Retina (tissue), 1 donor: ENCODE measurements at regions not wholly inside any gene's neighbourhood (a gene's known extent, or its start where the extent isn't known, plus 50 kb on each side); places are given as distances from the start of the nearest gene placed in this dataset.
A peak's percentile ranks its signal among the peaks of the same experiment; 100 is the strongest.

Source experiments
- DNase-seq: peaks from one replicate; pipeline ENCODE4 v3.0.0-alpha.2; 2016

DNA sequence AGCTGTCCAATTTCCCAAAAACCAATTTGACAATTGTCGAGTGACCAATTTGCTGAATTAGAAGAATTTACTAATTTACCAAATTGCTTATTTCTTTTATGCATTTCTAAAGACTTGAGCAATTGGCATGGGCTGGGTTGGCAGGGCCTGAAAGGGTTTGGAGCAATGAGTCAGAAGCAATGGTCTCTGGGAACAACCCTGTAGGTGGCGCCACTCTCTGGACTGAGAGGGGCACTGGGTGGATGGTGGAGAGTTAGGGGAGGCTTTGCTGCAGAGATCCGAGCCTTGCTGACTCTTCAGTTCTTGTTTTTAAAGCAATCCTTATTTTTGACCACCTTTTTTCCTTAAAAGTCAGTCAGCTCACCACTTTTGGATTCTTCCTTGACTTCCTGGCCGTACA, 71.5 kb upstream of the RPS23 start:
- no peak for DNase-seq

GRCh38 chr5:82348784-82349425, 70.8 kb upstream of the RPS23 start:
- no peak for DNase-seq

DNA sequence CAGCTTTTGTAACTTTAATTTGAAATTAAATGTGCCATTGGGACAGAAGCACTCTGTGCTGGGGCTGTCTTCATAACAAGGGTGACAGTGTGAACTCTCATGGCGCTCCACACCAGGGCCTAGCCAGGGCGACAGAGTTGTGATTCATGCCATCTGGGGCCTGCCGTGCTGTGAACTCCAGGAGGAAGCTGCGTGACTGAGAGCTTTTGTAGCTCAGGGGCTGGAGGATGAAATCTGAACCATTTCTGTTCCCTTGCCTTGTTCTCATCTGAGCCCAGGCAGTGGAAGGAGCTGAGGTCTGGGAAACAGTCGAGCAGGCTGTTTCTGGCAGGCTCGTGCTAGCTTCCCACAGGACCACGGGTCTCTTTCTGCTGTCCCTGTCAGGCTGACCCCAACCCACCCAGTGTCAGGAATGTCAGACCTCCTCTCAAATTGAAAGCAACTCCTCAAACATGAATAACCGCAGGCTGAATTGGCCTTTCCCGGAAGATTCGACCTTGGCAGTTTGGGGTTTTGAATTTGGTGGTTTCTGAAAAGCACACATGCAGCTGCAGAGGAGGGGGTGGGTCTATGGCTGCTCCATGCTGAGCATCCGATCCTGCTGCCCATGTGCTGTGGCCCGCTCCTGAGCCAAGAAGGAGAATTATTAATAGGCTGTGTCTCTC, 69.2 kb upstream of the RPS23 start:
- peak; percentile 58 for DNase-seq

- DNase-seq, result no peak
These were observed 68.4 kb upstream of the RPS23 start for GRCh38 chr5:82346399-82347165.

DNA sequence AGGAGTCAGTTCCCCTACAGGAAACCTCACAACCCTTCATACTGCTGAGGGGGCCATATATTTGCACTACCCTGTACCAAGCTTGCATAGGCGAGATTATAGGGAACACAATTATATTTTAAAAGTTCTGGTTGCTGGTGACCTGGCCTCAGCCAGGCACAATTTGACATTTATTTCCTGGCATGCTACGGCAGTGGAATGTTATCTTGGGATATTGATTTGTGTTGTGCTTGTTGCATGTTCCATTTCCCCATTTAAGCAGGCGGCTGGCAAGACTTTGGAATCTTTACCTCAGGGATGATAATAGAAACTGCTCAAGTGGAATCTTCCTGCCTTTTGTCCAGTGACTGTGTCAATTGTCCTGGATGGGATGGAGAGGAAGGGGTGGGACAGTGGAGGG, 67.0 kb upstream of the RPS23 start:
- no peak for DNase-seq

DNA sequence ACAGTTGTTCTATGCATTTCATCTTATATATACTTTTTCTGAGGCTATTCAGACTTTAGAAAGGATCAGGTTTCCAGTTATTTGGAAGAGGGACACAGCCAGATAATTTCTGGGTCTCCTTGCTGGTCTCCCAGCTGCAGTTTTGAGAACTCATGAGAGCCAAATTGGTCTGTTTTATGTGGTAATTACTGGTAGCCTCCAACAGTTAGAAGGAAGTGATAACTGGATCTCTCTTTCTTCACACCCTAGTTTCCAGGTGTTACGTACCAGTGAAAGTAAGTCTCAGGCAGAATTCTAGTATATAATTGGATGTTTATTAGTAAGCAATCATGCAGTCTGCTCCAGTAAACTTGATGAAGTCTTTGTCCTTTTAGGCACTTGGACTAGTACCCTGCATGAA, 63.2 kb upstream of the RPS23 start:
- no peak for DNase-seq

- DNase-seq, result no peak
These were observed 62.6 kb upstream of the RPS23 start for GRCh38 chr5:82340799-82341198.

- no peak for DNase-seq
These were observed 61.6 kb upstream of the RPS23 start for GRCh38 chr5:82339792-82340191.

DNA sequence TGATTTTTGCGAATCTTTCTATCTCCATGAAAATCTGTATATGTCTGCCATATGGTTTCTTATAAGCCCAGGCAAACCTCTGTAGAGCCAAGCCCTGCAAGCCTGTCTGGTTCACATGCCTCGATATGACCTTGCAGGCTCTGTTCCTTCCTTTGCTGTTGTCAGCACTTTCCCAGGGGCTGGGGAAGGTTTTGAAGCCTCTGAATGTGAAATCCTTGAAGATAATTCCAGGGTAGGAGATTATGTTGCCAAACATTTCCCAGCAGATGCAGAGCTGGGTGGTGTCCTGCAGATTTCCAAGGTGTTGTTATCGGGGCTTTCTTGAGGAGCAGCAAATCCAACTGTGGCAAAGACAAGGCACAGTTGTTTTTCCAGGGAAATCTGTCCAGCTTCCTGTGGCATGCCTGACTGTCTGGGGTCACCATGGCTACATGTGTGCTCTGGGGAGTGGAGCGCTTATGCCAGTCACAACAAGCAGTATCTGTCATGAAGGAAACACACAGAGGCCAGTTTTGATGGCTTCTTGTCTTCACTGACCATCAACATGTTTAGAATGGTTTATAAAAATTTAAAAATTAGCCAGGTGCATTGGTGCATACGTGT, 60.7 kb upstream of the RPS23 start:
- DNase-seq, result no peak

- DNase-seq, result no peak
These were observed 58.8 kb upstream of the RPS23 start for GRCh38 chr5:82336959-82337351.

DNA sequence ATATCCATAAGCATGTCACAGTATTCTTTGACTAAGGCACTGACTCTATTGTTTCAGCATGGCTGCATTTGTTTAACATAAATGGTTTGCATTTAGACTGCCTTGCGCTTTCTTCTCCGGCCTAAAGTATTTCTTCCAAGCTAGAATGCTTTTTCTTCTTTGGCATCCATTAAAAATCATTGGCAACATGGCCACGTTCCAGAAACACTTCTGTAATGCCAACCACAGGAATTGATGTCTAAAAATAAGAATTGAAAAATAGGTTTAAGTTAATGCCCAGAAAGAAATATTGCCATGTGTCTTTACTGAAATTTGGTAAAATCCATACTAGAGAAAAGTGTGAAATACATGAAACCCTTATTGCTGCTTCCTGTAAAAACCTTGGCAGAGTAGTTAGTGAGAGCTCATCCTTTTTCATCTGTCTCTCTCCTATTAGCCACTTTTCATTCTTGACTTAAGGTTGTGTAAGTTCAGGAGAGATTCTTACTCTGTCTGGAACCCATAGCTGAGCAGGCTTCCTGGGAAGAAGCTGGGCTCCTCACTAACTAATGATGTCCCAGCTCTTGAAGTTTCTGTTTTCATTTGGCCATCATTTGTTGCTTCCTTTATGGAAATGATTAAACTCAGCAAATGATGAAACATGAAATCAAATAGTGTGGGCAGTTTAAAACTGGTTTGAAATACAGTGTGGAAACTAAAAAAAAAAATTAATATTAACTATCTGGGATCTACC, 58.2 kb upstream of the RPS23 start:
- DNase-seq, result no peak

- no peak for DNase-seq
These were observed 57.7 kb upstream of the RPS23 start for GRCh38 chr5:82335806-82336205.

DNA sequence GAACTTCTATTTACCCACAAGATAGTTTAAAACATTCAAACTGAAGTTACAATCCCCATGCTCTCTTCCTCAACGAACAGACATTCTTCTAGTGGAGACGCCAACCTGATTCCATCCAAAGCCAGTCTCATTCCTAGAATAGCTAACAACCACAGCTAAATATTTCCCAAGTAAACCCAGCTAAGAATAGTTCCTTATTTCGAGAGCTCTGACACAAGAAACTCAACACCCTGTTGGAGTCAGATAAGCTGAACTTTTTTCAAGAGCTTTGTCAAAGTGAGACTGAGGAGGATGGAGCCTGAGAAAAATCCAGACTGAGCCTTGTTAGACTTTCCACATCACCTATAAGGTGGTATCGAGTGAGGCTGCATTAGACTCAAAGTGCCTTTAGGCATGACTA, 56.7 kb upstream of the RPS23 start:
- DNase-seq, result no peak

DNA sequence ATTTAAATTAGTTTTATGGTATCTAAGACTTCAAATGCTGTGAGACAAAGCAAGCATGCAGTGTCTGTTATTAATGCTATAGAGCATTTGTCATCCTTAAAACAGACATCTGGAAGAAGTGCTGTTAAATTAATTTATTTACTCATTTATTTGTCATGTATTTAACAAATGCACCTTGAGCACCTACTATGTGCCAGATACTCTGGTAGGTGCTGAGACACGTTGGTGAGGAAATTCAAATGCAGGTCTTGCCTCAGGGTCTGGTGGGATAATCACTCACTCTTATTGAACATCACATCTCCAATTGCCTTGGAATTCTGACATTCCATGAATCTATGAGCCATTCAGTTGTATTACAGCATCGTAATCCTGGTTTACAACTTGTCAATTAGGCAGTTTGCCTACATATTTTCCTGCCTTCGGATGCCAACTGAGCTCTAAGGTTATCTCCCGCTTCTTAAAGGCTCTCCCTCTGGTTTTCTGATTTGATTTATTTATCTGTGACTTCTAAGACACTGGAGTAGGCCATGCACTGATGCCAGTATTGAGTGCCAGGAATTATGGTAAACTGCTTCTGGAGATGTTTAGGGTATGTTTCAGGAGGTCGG, 56.0 kb upstream of the RPS23 start:
- no peak for DNase-seq

- DNase-seq, result no peak
These were observed 54.9 kb upstream of the RPS23 start for GRCh38 chr5:82332886-82333615.

DNA sequence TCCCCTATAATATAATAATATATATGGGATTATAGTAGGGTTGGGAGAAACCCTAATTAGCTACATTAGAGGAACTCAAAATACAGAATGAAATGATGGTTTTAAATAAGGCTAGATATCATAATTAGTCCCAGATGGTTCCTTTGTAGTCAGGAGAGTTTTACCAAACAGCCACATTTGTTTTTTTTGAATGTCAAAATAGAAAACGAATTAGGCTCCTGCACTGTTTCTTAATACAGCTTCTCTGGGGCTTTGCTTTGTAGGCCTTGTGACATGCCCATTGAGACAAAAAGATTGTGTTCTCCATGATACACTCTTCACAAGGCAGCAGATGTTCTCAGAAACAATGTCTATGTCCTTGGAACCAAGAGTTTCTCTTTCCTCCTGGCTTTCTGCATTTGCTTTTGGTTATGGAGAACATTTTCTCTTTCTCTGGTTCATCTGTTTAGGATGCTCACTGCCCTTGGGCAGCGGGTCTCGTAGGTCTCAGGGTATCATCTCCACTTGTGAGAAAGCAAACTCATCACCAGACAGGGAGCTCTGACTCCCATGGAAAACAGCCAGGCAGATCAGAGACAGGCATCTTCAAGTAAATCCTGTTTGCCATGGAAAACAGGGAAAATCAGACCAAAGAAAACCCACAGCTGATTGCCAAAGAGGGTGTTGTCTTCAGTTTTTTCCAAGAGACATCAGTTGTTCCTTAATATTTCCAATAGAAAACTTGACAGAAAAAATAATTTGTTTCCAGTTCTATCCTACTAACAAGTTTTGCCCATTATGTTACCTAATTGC, 54.1 kb upstream of the RPS23 start:
- no peak for DNase-seq

- DNase-seq, result no peak
These were observed 53.4 kb upstream of the RPS23 start for GRCh38 chr5:82331557-82331956.

DNA sequence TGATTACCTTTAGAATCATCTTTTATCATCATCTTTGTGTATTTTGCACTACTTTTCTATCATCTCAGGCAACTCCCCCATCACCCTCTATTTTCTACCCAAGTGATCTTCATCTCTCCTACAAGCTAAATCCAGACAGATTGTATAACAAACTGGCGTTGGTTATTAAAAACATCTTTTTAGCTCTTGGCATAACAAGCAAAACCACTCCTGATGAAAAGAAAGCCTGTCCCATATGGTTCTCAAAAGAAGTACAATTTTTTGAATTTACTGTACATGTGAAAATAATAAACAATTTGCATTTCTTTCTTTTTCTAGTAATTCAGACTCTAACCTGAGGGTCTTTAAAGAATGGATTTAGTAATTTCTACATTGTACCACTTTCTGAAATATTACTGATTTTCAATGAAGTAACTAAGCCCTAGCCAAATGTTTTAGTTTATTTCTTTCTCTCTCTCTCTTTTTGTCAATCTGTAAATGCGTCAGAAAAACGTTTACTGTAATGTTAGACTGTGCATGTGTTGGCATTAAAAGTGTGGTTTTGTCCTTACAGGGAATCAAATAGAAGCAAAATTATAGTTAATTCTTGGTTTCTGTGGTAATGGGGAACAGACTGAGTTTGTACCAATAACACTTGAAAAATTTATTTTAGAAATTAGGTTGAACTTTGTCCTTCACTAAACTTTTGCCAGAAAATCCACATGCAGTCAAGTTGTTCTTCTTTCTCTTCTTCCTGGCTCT, 52.5 kb upstream of the RPS23 start:
- no peak for DNase-seq

DNA sequence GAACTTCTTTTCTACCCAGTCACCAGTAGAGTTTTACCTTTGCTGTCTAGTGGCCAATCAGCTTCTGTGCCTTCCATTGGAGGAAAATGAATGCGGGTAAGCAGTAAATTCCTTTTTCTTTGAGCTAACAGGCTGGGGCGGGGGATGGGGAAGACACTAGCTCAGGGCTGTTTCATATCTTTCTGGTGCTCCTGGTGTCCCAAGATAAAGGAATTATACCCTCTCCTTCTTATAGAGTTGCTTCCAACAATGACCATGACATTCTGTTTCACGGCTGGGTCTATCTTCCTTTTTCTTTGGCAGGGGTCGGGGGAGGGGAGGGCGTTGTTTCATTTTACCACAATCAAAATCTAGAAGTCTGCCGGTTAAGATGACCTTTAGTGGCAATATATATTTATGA, 51.2 kb upstream of the RPS23 start:
- DNase-seq, result no peak
